AG04449 (cell line): ENCODE measurements at regions not wholly inside any gene's neighbourhood (a gene's known extent, or its start where the extent isn't known, plus 50 kb on each side); places are given as distances from the start of the nearest gene placed in this dataset.
"Not testable (repeated sequence)": the region's sequence is repeated elsewhere in the genome, so short reads cannot be mapped to it uniquely, and the experiment has no call there.

ENCODE experiments used
- CTCF ChIA-PET: fragments of 350-600 bp; formaldehyde crosslinking; extraction: SDS; loops from one replicate; lab custom pipeline; 2021; ENCODE audit warnings: antibody characterized with exemption; lab: Yijun Ruan, JAX
- POLR2A ChIA-PET: fragments of 400-600, 350-600 bp; formaldehyde crosslinking; extraction: SDS; loops from one replicate; lab custom pipeline; 2020; ENCODE audit warnings: antibody characterized with exemption, inconsistent platforms; lab: Yijun Ruan, JAX
- DNase-seq: peaks from one replicate; pipeline ENCODE4 v3.0.0-alpha.2; 2010; ENCODE audit warnings: low read depth, low spot score
- H3K4me3 ChIP-seq: 2 replicates; pipeline ENCODE4 v1.5.1; 2011; ENCODE audit warnings: low read depth, mild to moderate bottlenecking, control low read depth, low read length
- CTCF ChIP-seq: IDR thresholded peaks from one replicate; pipeline ENCODE4 v1.5.1; 2011; ENCODE audit warnings: mild to moderate bottlenecking, moderate library complexity, low read length, control low read depth, inconsistent platforms; ENCODE audit not compliant: insufficient read depth; ENCODE audit errors: missing control alignments

- POLR2A ChIA-PET = no interaction called here
- TF ChIP-seq CTCF = no peak
- H3K4me3 ChIP-seq = no peak overlapping the region
- DNase-seq = no peak
- CTCF ChIA-PET = no interaction called here
Measured at GRCh38 chr14:106666341-106666740, 1140.0 kb downstream of the TMEM121 start.

- CTCF ChIA-PET = no interaction called here
- POLR2A ChIA-PET = no interaction called here
Measured at GRCh38 chr14:106670011-106670410, 1143.6 kb downstream of the TMEM121 start.

GRCh38 chr14:106674093-106674492 lies 1147.7 kb downstream of the TMEM121 start:
- POLR2A ChIA-PET, H3K4me3 ChIP-seq, DNase-seq, CTCF ChIA-PET: not testable (repeated sequence)

More at GRCh38 chr14:106670011-106670410, 1143.6 kb downstream of the TMEM121 start:
- no peak overlapping the region for H3K4me3 ChIP-seq
- DNase-seq = no peak
- no peak for TF ChIP-seq CTCF

- POLR2A ChIA-PET, CTCF ChIA-PET, DNase-seq: not testable (repeated sequence)
Measured at GRCh38 chr14:106674509-106675125, 1148.2 kb downstream of the TMEM121 start.

GRCh38 chr14:106675716-106676115 lies 1149.3 kb downstream of the TMEM121 start:
- CTCF ChIA-PET, POLR2A ChIA-PET, H3K4me3 ChIP-seq, DNase-seq: not testable (repeated sequence)

More at GRCh38 chr14:106674509-106675125, 1148.2 kb downstream of the TMEM121 start:
- not testable (repeated sequence) for H3K4me3 ChIP-seq

GRCh38 chr14:106679776-106680175 lies 1153.4 kb downstream of the TMEM121 start:
- ChIA-PET CTCF (no interaction called here), POLR2A (no interaction called here)
- DNase-seq = no peak

GRCh38 chr14:106681161-106681560 lies 1154.8 kb downstream of the TMEM121 start:
- CTCF ChIA-PET = no interaction called here

More at GRCh38 chr14:106679776-106680175, 1153.4 kb downstream of the TMEM121 start:
- H3K4me3 ChIP-seq = no peak overlapping the region
- no peak for TF ChIP-seq CTCF

More at GRCh38 chr14:106681161-106681560, 1154.8 kb downstream of the TMEM121 start:
- POLR2A ChIA-PET = no interaction called here
- no peak for DNase-seq
- no peak for TF ChIP-seq CTCF
- no peak overlapping the region for H3K4me3 ChIP-seq
